Colonic mucosa (tissue), 4 donors: ENCODE measurements at regions not wholly inside any gene's neighbourhood (a gene's known extent, or its start where the extent isn't known, plus 50 kb on each side); places are given as distances from the start of the nearest gene placed in this dataset.

Source experiments
- DNase-seq: peaks from one replicate; pipeline ENCODE4 v3.0.0-alpha.2; 2020
- H3K27ac ChIP-seq: fragments of 200-600 bp; one replicate; pipeline ENCODE4 v1.8.0; 2021
- H3K27me3 ChIP-seq: fragments of 200-600 bp; one replicate; pipeline ENCODE4 v1.8.0; 2021
- H3K36me3 ChIP-seq: fragments of 200-600 bp; one replicate; pipeline ENCODE4 v1.8.0; 2021
- H3K4me1 ChIP-seq: fragments of 200-600 bp; one replicate; pipeline ENCODE4 v1.8.0; 2021; ENCODE audit warnings: mild to moderate bottlenecking
- H3K4me3 ChIP-seq: fragments of 200-600 bp; one replicate; pipeline ENCODE4 v1.8.0; 2021
- H3K9ac ChIP-seq, 2 donors: one replicate each; pipeline ENCODE4 v1.7.0; 2013; ENCODE audit warnings: control low read depth in 2 of 2, low read depth in 2 of 2, low read length in 2 of 2
- H3K9me3 ChIP-seq: fragments of 200-600 bp; one replicate; pipeline ENCODE4 v1.8.0; 2021
- intact Hi-C: fragments of 100-400 bp; cut with DNase I; formaldehyde crosslinking; loops from one replicate; pipeline ENCODE4 v1.14.1; 2022
- TF ChIP-seq, protein P1 (sequence below): fragments of 200-600 bp; IDR thresholded peaks from one replicate; pipeline ENCODE4 v1.8.0; 2022; ENCODE audit warnings: antibody characterized with exemption, mild to moderate bottlenecking
- donor health status: healthy.
- donor health status: DM: no; HTN: no; CAD: no.
- donor health status: DM: no; HTN: no; CAD: no.

DNA sequence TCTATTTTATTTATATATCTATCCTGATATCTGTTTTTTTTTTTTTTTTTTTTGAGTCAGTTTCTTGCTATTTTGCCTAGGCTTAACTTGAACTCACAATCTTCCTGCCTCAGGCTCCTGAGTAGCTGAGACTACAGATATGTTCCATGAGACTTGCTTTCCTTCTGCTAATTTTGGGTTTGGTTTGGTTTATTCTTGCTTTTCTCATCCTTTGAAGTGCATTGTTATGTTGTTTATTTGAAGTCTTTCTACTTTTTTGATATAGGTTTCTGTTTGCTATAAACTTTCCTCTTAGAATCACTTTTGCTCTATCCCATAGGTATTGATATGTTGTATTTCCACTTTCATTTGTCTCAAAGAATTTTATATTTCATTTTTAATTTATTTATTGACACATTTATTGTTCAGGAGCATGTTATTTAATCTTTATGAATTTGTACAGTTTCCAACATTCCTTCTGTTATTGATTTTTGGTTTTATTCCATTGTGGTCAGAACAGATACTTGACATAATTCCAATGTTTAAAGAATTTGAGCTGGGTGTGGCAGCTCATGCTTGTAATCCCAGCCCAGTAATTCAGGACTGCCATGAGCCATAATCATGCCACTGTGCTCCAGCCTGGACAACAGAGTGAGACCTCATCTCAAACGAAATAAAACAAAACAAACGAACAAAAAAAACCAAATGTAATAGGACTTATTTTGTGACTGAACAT lies 62.3 kb upstream of the PLSCR4 start:
- no peak overlapping the region for H3K4me3 ChIP-seq
- H3K36me3 ChIP-seq, result no peaks in the 10 kb centered on the region
- no peak overlapping the region for H3K27ac ChIP-seq
- TF ChIP-seq, protein P1, sequence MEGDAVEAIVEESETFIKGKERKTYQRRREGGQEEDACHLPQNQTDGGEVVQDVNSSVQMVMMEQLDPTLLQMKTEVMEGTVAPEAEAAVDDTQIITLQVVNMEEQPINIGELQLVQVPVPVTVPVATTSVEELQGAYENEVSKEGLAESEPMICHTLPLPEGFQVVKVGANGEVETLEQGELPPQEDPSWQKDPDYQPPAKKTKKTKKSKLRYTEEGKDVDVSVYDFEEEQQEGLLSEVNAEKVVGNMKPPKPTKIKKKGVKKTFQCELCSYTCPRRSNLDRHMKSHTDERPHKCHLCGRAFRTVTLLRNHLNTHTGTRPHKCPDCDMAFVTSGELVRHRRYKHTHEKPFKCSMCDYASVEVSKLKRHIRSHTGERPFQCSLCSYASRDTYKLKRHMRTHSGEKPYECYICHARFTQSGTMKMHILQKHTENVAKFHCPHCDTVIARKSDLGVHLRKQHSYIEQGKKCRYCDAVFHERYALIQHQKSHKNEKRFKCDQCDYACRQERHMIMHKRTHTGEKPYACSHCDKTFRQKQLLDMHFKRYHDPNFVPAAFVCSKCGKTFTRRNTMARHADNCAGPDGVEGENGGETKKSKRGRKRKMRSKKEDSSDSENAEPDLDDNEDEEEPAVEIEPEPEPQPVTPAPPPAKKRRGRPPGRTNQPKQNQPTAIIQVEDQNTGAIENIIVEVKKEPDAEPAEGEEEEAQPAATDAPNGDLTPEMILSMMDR, result no peak
- intact Hi-C loops, result no loop called here
- no peaks in the 10 kb centered on the region for H3K9me3 ChIP-seq
- H3K9ac ChIP-seq, result no peak overlapping the region
- no peak for DNase-seq
- no peaks in the 10 kb centered on the region for H3K27me3 ChIP-seq
- H3K4me1 ChIP-seq, result no peaks in the 10 kb centered on the region

DNA sequence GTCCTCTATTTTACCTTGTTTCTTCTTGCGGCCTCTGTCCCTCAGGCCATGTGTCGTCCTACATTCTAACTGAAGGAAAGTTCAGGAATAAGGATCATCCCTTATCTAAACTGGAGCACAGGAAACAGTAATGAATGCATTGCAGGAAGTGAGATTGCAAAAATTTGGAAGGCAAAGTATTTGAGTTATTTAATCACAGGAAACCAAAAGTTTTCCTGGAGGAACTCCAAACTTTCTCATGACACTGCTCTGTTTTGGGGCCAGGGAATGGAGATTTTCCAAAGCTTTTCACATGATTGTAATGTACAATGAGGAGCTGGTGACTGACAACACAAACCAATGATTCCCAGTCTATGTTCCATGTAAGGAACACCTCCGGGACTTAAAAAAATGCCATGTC lies 57.8 kb upstream of the PLSCR4 start:
- DNase-seq, result no peak
- no peak overlapping the region for H3K9ac ChIP-seq
- H3K4me3 ChIP-seq, result no peak overlapping the region
- H3K36me3 ChIP-seq, result no peaks in the 10 kb centered on the region
- H3K27me3 ChIP-seq, result no peaks in the 10 kb centered on the region
- intact Hi-C loops, result no loop called here
- H3K4me1 ChIP-seq, result no peaks in the 10 kb centered on the region
- H3K27ac ChIP-seq, result no peak overlapping the region
- H3K9me3 ChIP-seq, result no peaks in the 10 kb centered on the region
- TF ChIP-seq, protein P1, result no peak

DNA sequence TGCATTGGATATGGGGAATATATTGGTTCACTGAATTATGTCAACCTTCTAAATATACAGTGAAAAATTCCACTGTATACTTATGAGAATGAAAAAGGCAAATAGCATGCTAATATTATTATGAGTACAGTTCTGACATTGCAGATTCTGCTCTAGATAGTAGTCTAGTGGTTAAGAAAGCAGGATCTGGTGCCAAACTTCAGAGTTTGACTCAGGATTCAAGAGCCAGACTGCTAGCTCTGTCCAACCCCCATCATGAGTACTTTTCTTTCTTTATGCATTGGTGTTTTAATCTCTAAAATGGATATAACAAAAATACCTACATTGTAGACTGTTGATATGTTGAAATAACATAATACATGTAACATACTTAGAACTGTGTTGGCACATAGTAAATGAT lies 57.3 kb upstream of the PLSCR4 start:
- Histone ChIP-seq H3K9me3 (no peaks in the 10 kb centered on the region), H3K27me3 (no peaks in the 10 kb centered on the region), H3K36me3 (no peaks in the 10 kb centered on the region), H3K9ac (no peak overlapping the region), H3K27ac (no peak overlapping the region), H3K4me3 (no peak overlapping the region), H3K4me1 (no peaks in the 10 kb centered on the region)
- TF ChIP-seq, protein P1, result no peak
- intact Hi-C loops, result no loop called here
- no peak for DNase-seq

- no peaks in the 10 kb centered on the region for H3K36me3 ChIP-seq
- no peaks in the 10 kb centered on the region for H3K27me3 ChIP-seq
- H3K4me3 ChIP-seq, result no peak overlapping the region
- no peaks in the 10 kb centered on the region for H3K9me3 ChIP-seq
- no peak for DNase-seq
- TF ChIP-seq, protein P1, result no peak
- H3K4me1 ChIP-seq, result no peaks in the 10 kb centered on the region
- H3K27ac ChIP-seq, result no peak overlapping the region
- intact Hi-C loops, result no loop called here
- no peak overlapping the region for H3K9ac ChIP-seq
These were observed 56.5 kb upstream of the PLSCR4 start for GRCh38 chr3:146307456-146307725.

- H3K4me3 ChIP-seq, result no peak overlapping the region
- no peak overlapping the region for H3K27ac ChIP-seq
- DNase-seq, result no peak
These were observed 56.0 kb upstream of the PLSCR4 start for GRCh38 chr3:146306656-146307455.

More at GRCh38 chr3:146306656-146307455, 56.0 kb upstream of the PLSCR4 start:
- Histone ChIP-seq H3K4me1 (no peaks in the 10 kb centered on the region), H3K36me3 (no peaks in the 10 kb centered on the region), H3K9me3 (no peaks in the 10 kb centered on the region), H3K27me3 (no peaks in the 10 kb centered on the region), H3K9ac (no peak overlapping the region)
- intact Hi-C loops, result no loop called here
- TF ChIP-seq, protein P1, result no peak
